ENCODE measurements at regions not wholly inside any gene's neighbourhood (a gene's known extent, or its start where the extent isn't known, plus 50 kb on each side); places are given as distances from the start of the nearest gene placed in this dataset.

- TF ChIP-seq POLR2AphosphoS5 (IDR thresholded peaks at IDR 0.05) (no peak), POLR2A (IDR thresholded peaks at IDR 0.05) (no peak), EP300 (IDR thresholded peaks at IDR 0.05) (no peak), CTCF (IDR thresholded peaks at IDR 0.05) (no peak)
- ATAC-seq (ENCODE audit: low FRiP score in 2 of 2) = peak in 1 of 2 donors; percentile 52
- peak in 1 of 2 donors; percentile 27 for DNase-seq
- no peak overlapping the region for H3K4me3 ChIP-seq
- 65 to 77% methylated on average over 5 of the region's 5 CpGs for WGBS, 2 donors
- peaks cover 0 to 10% (median 0%) of the 10 kb centered on the region in 4 donors for H3K4me1 ChIP-seq
- H3K27me3 ChIP-seq = no peaks in the 10 kb centered on the region
- no peak overlapping the region for H3K27ac ChIP-seq
- H3K9me3 ChIP-seq = no peaks in the 10 kb centered on the region
- H3K36me3 ChIP-seq = peaks cover 0 to 57% (median 20%) of the 10 kb centered on the region in 4 donors
Measured at GRCh38 chr20:3323398-3323797, 84.1 kb downstream of the DNAAF9 start.

- H3K36me3 ChIP-seq = peaks cover 0 to 79% (median 9%) of the 10 kb centered on the region in 4 donors
- H3K27me3 ChIP-seq = no peaks in the 10 kb centered on the region
- WGBS, 2 donors = 92 to 97% methylated on average over 3 of the region's 3 CpGs
- H3K4me3 ChIP-seq = no peak overlapping the region
- no peaks in the 10 kb centered on the region for H3K9me3 ChIP-seq
- H3K27ac ChIP-seq = no peak overlapping the region
- TF ChIP-seq POLR2AphosphoS5 (IDR thresholded peaks at IDR 0.05) (no peak), EP300 (IDR thresholded peaks at IDR 0.05) (no peak), CTCF (IDR thresholded peaks at IDR 0.05) (no peak), POLR2A (IDR thresholded peaks at IDR 0.05) (no peak)
- H3K4me1 ChIP-seq = peaks cover 0 to 8% (median 6%) of the 10 kb centered on the region in 4 donors
- no peak for DNase-seq
- no peak for ATAC-seq (ENCODE audit: low FRiP score in 2 of 2)
Measured at GRCh38 chr20:3318226-3318884, 79.4 kb upstream of the SLC4A11 start.

- WGBS, 2 donors = 84 to 89% methylated on average over 7 of the region's 7 CpGs
- no peak for TF ChIP-seq CTCF (IDR thresholded peaks at IDR 0.05)
- TF ChIP-seq EP300 (IDR thresholded peaks at IDR 0.05) = no peak
- TF ChIP-seq POLR2A (IDR thresholded peaks at IDR 0.05) = no peak
- no peak for TF ChIP-seq POLR2AphosphoS5 (IDR thresholded peaks at IDR 0.05)
- Histone ChIP-seq H3K27me3 (no peaks in the 10 kb centered on the region), H3K36me3 (peaks cover 0 to 73% (median 5%) of the 10 kb centered on the region in 4 donors), H3K27ac (no peak overlapping the region), H3K4me3 (no peak overlapping the region), H3K4me1 (peaks cover 0 to 14% (median 9%) of the 10 kb centered on the region in 4 donors), H3K9me3 (no peaks in the 10 kb centered on the region)
- DNase-seq = peak in 1 of 2 donors; percentile 29
- ATAC-seq (ENCODE audit: low FRiP score in 2 of 2) = peak in 1 of 2 donors; percentile 46
Measured at GRCh38 chr20:3316136-3316535, 77.1 kb upstream of the SLC4A11 start.

- no peak for ATAC-seq (ENCODE audit: low FRiP score in 2 of 2)
- DNase-seq = no peak
Measured at GRCh38 chr20:3315136-3315535, 76.1 kb upstream of the SLC4A11 start.

More at GRCh38 chr20:3315136-3315535, 76.1 kb upstream of the SLC4A11 start:
- WGBS, 2 donors = 91 to 93% methylated on average over 2 of the region's 2 CpGs
- H3K4me1 ChIP-seq = peaks cover 0 to 14% (median 9%) of the 10 kb centered on the region in 4 donors
- H3K27ac ChIP-seq = no peak overlapping the region
- peaks cover 0 to 75% (median 3%) of the 10 kb centered on the region in 4 donors for H3K36me3 ChIP-seq
- TF ChIP-seq POLR2A (IDR thresholded peaks at IDR 0.05) (no peak), POLR2AphosphoS5 (IDR thresholded peaks at IDR 0.05) (no peak), CTCF (IDR thresholded peaks at IDR 0.05) (no peak), EP300 (IDR thresholded peaks at IDR 0.05) (no peak)
- H3K4me3 ChIP-seq = no peak overlapping the region
- H3K27me3 ChIP-seq = no peaks in the 10 kb centered on the region
- no peaks in the 10 kb centered on the region for H3K9me3 ChIP-seq
